WTC11 (cell line): ENCODE measurements at regions not wholly inside any gene's neighbourhood (a gene's known extent, or its start where the extent isn't known, plus 50 kb on each side); places are given as distances from the start of the nearest gene placed in this dataset.

Source experiments
- ATAC-seq: fragments of 200-7000 bp; cut with Tn5 transposase; 2 replicates; pipeline ENCODE4 v1.10.0; 2021; ENCODE audit warnings: mild to moderate bottlenecking, moderate library complexity
- CTCF ChIA-PET: fragments of 300-600 bp; sonication (Branson Sonifier 250); formaldehyde crosslinking; loops from one replicate; lab custom pipeline; 2021; ENCODE audit warnings: antibody characterized with exemption; lab: Charles Lee
- POLR2A ChIA-PET: fragments of 350-600 bp; sonication (Branson Sonifier 250); formaldehyde crosslinking; loops from one replicate; lab custom pipeline; 2021; ENCODE audit warnings: antibody characterized with exemption; lab: Charles Lee
- DNase-seq: peaks from one replicate; pipeline ENCODE4 v3.0.0; 2021; ENCODE audit warnings: low spot score
- H3K27ac Mint-ChIP-seq: 2 replicates; pipeline ENCODE4 v1.8.0; 2021; ENCODE audit warnings: mixed read lengths
- H3K27me3 Mint-ChIP-seq: 2 replicates; pipeline ENCODE4 v1.8.0; 2021; ENCODE audit warnings: low read depth, mild to moderate bottlenecking, moderate library complexity, mixed read lengths
- H3K36me3 Mint-ChIP-seq: 2 replicates; pipeline ENCODE4 v1.8.0; 2021; ENCODE audit warnings: mixed read lengths
- H3K4me1 Mint-ChIP-seq: 2 replicates; pipeline ENCODE4 v1.8.0; 2022; ENCODE audit warnings: mixed read lengths
- H3K4me3 Mint-ChIP-seq: 2 replicates; pipeline ENCODE4 v1.8.0; 2021; ENCODE audit warnings: mild to moderate bottlenecking, moderate library complexity, mixed read lengths
- H3K9me3 Mint-ChIP-seq: 2 replicates; pipeline ENCODE4 v1.8.0; 2021; ENCODE audit warnings: mixed read lengths
- ATF3 ChIP-seq: sonication (generic); formaldehyde crosslinking; conservative IDR thresholded peaks from 2 replicates; pipeline ENCODE4 v1.8.1; 2022; ENCODE audit warnings: mild to moderate bottlenecking, missing genetic modification reagents
- E2F1 ChIP-seq: sonication (generic); formaldehyde crosslinking; IDR thresholded peaks from 2 replicates; pipeline ENCODE4 v1.8.0; 2022; ENCODE audit warnings: mild to moderate bottlenecking, missing genetic modification reagents
- FOXP1 ChIP-seq: sonication (generic); formaldehyde crosslinking; IDR thresholded peaks from 2 replicates; pipeline ENCODE4 v1.8.0; 2022; ENCODE audit warnings: missing genetic modification reagents, mild to moderate bottlenecking, moderate library complexity, borderline replicate concordance
- GTF2I ChIP-seq: fragments of 250-450 bp; sonication (Bioruptor Pico); conservative IDR thresholded peaks from 2 replicates; pipeline ENCODE4 v1.4.0; 2021; ENCODE audit warnings: mild to moderate bottlenecking
- HMGA2 ChIP-seq: fragments of 250-450 bp; sonication (Bioruptor Pico); IDR thresholded peaks from 2 replicates; pipeline ENCODE4 v1.4.0; 2021; ENCODE audit warnings: mild to moderate bottlenecking, moderate library complexity
- HMGXB4 ChIP-seq: sonication (generic); formaldehyde crosslinking; IDR thresholded peaks from 2 replicates; pipeline ENCODE4 v1.8.1; 2023; ENCODE audit warnings: mild to moderate bottlenecking, moderate library complexity, missing genetic modification reagents
- MYBL2 ChIP-seq: sonication (generic); formaldehyde crosslinking; IDR thresholded peaks from 2 replicates; pipeline ENCODE4 v1.8.1; 2023; ENCODE audit warnings: mild to moderate bottlenecking, moderate library complexity, missing genetic modification reagents
- RORB ChIP-seq: fragments of 250-450 bp; sonication (Bioruptor Pico); IDR thresholded peaks from 2 replicates; pipeline ENCODE4 v1.9.0; 2021; ENCODE audit warnings: mild to moderate bottlenecking
- ZMAT4 ChIP-seq: fragments of 250-450 bp; sonication (Bioruptor Pico); IDR thresholded peaks from 2 replicates; pipeline ENCODE4 v1.9.0; 2021; ENCODE audit warnings: mild to moderate bottlenecking
- ZNF138 ChIP-seq: sonication (generic); formaldehyde crosslinking; conservative IDR thresholded peaks from 2 replicates; pipeline ENCODE4 v1.8.1; 2022; ENCODE audit warnings: mild to moderate bottlenecking, moderate library complexity, missing genetic modification reagents
- ZNF425 ChIP-seq: fragments of 250-450 bp; sonication (Bioruptor Pico); conservative IDR thresholded peaks from 2 replicates; pipeline ENCODE4 v1.9.0; 2021; ENCODE audit warnings: mild to moderate bottlenecking
- ZNF512 ChIP-seq: sonication (generic); formaldehyde crosslinking; IDR thresholded peaks from 2 replicates; pipeline ENCODE4 v1.8.1; 2022; ENCODE audit warnings: missing genetic modification reagents, borderline replicate concordance
- ZNF532 ChIP-seq: fragments of 250-450 bp; sonication (Bioruptor Pico); IDR thresholded peaks from 2 replicates; pipeline ENCODE4 v1.9.0; 2021; ENCODE audit warnings: mild to moderate bottlenecking, borderline replicate concordance

GRCh38 chr2:145413261-145414030 lies 893.5 kb upstream of the ZEB2 start (continued):
- no peak for TF ChIP-seq FOXP1 (CRISPR knock-in tag)

GRCh38 chr2:145412155-145412554 lies 892.2 kb upstream of the ZEB2 start:
- Mint-ChIP-seq H3K36me3 (peaks cover 6% of the 10 kb centered on the region; the same call in 1 of the 2 replicates), H3K4me3 (no peak overlapping the region), H3K4me1 (no peaks in the 10 kb centered on the region), H3K27me3 (no peaks in the 10 kb centered on the region), H3K9me3 (peaks cover 33% of the 10 kb centered on the region), H3K27ac (no peak overlapping the region)
- ChIA-PET POLR2A (no interaction called here), CTCF (interaction anchor here (1.4 kb wide), 1 partner anchor 341 kb away, joined by 4 read pairs; no protein-coding TSS in a partner anchor)
- DNase-seq: no peak
- no peak for ATAC-seq
- no peak for TF ChIP-seq MYBL2 (CRISPR knock-in tag)
- TF ChIP-seq E2F1 (CRISPR knock-in tag): no peak
- TF ChIP-seq ZNF532 (CRISPR knock-in tag): no peak
- no peak for TF ChIP-seq HMGXB4 (CRISPR knock-in tag)
- TF ChIP-seq ATF3 (CRISPR knock-in tag): no peak
- no peak for TF ChIP-seq HMGA2 (CRISPR knock-in tag)
- no peak for TF ChIP-seq ZMAT4 (CRISPR knock-in tag)
- TF ChIP-seq ZNF138 (CRISPR knock-in tag): no peak
- TF ChIP-seq RORB (CRISPR knock-in tag): no peak
- TF ChIP-seq ZNF425 (CRISPR knock-in tag): no peak
- no peak for TF ChIP-seq GTF2I (CRISPR knock-in tag)
- no peak for TF ChIP-seq ZNF512 (CRISPR knock-in tag)
